ENCODE measurements at regions not wholly inside any gene's neighbourhood (a gene's known extent, or its start where the extent isn't known, plus 50 kb on each side); places are given as distances from the start of the nearest gene placed in this dataset.

- intact Hi-C loops (cut with micrococcal nuclease; ENCODE audit: unreplicated experiment): no loop called here
- BruUV-seq (replicated peaks): no TSS peak
- no peak for TF ChIP-seq CTCF (IDR thresholded peaks at IDR 0.05; ENCODE audit: unreplicated experiment)
- CTCF ChIA-PET: no interaction called here
- Mint-ChIP-seq H3K4me1 (ENCODE audit: low read depth, unreplicated experiment) (no peaks in the 10 kb centered on the region), H3K36me3 (ENCODE audit: insufficient read depth, unreplicated experiment) (no peaks in the 10 kb centered on the region), H3K27ac (ENCODE audit: unreplicated experiment) (no peak overlapping the region), H3K27me3 (ENCODE audit: unreplicated experiment) (peaks cover 16% of the 10 kb centered on the region), H3K9me3 (ENCODE audit: low read depth, unreplicated experiment) (no peaks in the 10 kb centered on the region), H3K4me3 (ENCODE audit: low read depth, unreplicated experiment) (no peak overlapping the region)
- DNase-seq: no peak
Observed at GRCh38 chr4:17373666-17374065, 138.2 kb downstream of the QDPR start.

- intact Hi-C loops (cut with micrococcal nuclease; ENCODE audit: unreplicated experiment): no loop called here
- Mint-ChIP-seq H3K4me1 (ENCODE audit: low read depth, unreplicated experiment) (no peaks in the 10 kb centered on the region), H3K27me3 (ENCODE audit: unreplicated experiment) (no peaks in the 10 kb centered on the region), H3K9me3 (ENCODE audit: low read depth, unreplicated experiment) (no peaks in the 10 kb centered on the region), H3K36me3 (ENCODE audit: insufficient read depth, unreplicated experiment) (no peaks in the 10 kb centered on the region), H3K27ac (ENCODE audit: unreplicated experiment) (no peak overlapping the region), H3K4me3 (ENCODE audit: low read depth, unreplicated experiment) (no peak overlapping the region)
- no peak for TF ChIP-seq CTCF (IDR thresholded peaks at IDR 0.05; ENCODE audit: unreplicated experiment)
- DNase-seq: no peak
- CTCF ChIA-PET: no interaction called here
- BruUV-seq (replicated peaks): no TSS peak
Observed at GRCh38 chr4:17370818-17371217, 141.1 kb downstream of the QDPR start.

- no peaks in the 10 kb centered on the region for H3K4me1 Mint-ChIP-seq (ENCODE audit: low read depth, unreplicated experiment)
- H3K36me3 Mint-ChIP-seq (ENCODE audit: insufficient read depth, unreplicated experiment): no peaks in the 10 kb centered on the region
- no peaks in the 10 kb centered on the region for H3K9me3 Mint-ChIP-seq (ENCODE audit: low read depth, unreplicated experiment)
- BruUV-seq (replicated peaks): no TSS peak
- no peak overlapping the region for H3K4me3 Mint-ChIP-seq (ENCODE audit: low read depth, unreplicated experiment)
- intact Hi-C loops (cut with micrococcal nuclease; ENCODE audit: unreplicated experiment): no loop called here
- H3K27ac Mint-ChIP-seq (ENCODE audit: unreplicated experiment): no peak overlapping the region
- CTCF ChIA-PET: interaction anchor here (1.1 kb wide), 1 partner anchor 11 kb away, joined by 3 read pairs; no protein-coding TSS in a partner anchor
- no peak for TF ChIP-seq CTCF (IDR thresholded peaks at IDR 0.05; ENCODE audit: unreplicated experiment)
- no peaks in the 10 kb centered on the region for H3K27me3 Mint-ChIP-seq (ENCODE audit: unreplicated experiment)
- no peak for DNase-seq
Observed at GRCh38 chr4:17368408-17368807, 143.5 kb downstream of the QDPR start.

- Mint-ChIP-seq H3K27me3 (ENCODE audit: unreplicated experiment) (no peaks in the 10 kb centered on the region), H3K9me3 (ENCODE audit: low read depth, unreplicated experiment) (no peaks in the 10 kb centered on the region)
- intact Hi-C loops (cut with micrococcal nuclease; ENCODE audit: unreplicated experiment): no loop called here
Observed at GRCh38 chr4:17367201-17367600, 144.7 kb downstream of the QDPR start.

More at GRCh38 chr4:17367201-17367600, 144.7 kb downstream of the QDPR start:
- no peak for DNase-seq
- no peak for TF ChIP-seq CTCF (IDR thresholded peaks at IDR 0.05; ENCODE audit: unreplicated experiment)
- Mint-ChIP-seq H3K36me3 (ENCODE audit: insufficient read depth, unreplicated experiment) (no peaks in the 10 kb centered on the region), H3K4me3 (ENCODE audit: low read depth, unreplicated experiment) (no peak overlapping the region), H3K4me1 (ENCODE audit: low read depth, unreplicated experiment) (no peaks in the 10 kb centered on the region), H3K27ac (ENCODE audit: unreplicated experiment) (no peak overlapping the region)
- CTCF ChIA-PET: no interaction called here
- no TSS peak for BruUV-seq (replicated peaks)
